Gastroesophageal sphincter (tissue), 4 donors: ENCODE measurements at regions not wholly inside any gene's neighbourhood (a gene's known extent, or its start where the extent isn't known, plus 50 kb on each side); places are given as distances from the start of the nearest gene placed in this dataset.

Experiments used
- ATAC-seq: fragments of 150-250 bp; one replicate; pipeline ENCODE4 v1.9.1; 2016; ENCODE audit warnings: mild to moderate bottlenecking, moderate library complexity
- H3K27ac ChIP-seq, 4 donors: fragments of 200-600 bp; sonication (generic) in 3 of 4; 1 replicate in 3 of 4; 2 replicates in 1 of 4; pipeline ENCODE4 v1.5.1; 2016 to 2019
- H3K27me3 ChIP-seq: fragments of 200-600 bp; sonication (generic); one replicate; pipeline ENCODE4 v1.5.1; 2019
- H3K36me3 ChIP-seq, 2 donors: fragments of 200-600 bp; sonication (generic); one replicate each; pipeline ENCODE4 v1.5.1; 2019; ENCODE audit warnings: control low read depth in 1 of 2
- H3K4me1 ChIP-seq, 3 donors: fragments of 200-600 bp; sonication (generic); 1 replicate in 2 of 3; 2 replicates in 1 of 3; pipeline ENCODE4 v1.5.1; 2016 to 2019; ENCODE audit warnings: control low read depth in 2 of 3
- H3K4me3 ChIP-seq, 2 donors: fragments of 200-600 bp; sonication (generic); one replicate each; pipeline ENCODE4 v1.5.1; 2019; ENCODE audit warnings: mild to moderate bottlenecking in 1 of 2, moderate library complexity in 1 of 2
- H3K9me3 ChIP-seq, 3 donors: fragments of 200-600 bp; sonication (generic); one replicate each; pipeline ENCODE4 v1.5.1; 2017 to 2019; ENCODE audit warnings: control low read depth in 2 of 3
- CTCF ChIP-seq, 4 experiments: fragments of 200-600 bp in 2 of 4; fragments of 450-650 bp in 2 of 4; sonication (generic) in 1 of 4; IDR thresholded peaks; one replicate each; pipeline ENCODE4 v1.5.1; 2017 to 2019; ENCODE audit warnings: antibody characterized with exemption in 4 of 4, mild to moderate bottlenecking in 2 of 4, moderate library complexity in 2 of 4
- EP300 ChIP-seq: sonication (generic); formaldehyde crosslinking; IDR thresholded peaks from one replicate; pipeline ENCODE4 v1.6.1; 2017; ENCODE audit warnings: antibody characterized with exemption, mild to moderate bottlenecking
- POLR2A ChIP-seq, 2 donors: fragments of 450-650 bp; IDR thresholded peaks; one replicate each; pipeline ENCODE4 v1.6.1; 2017; ENCODE audit warnings: antibody characterized with exemption in 2 of 2, mild to moderate bottlenecking in 2 of 2, moderate library complexity in 1 of 2
- POLR2AphosphoS5 ChIP-seq: sonication (generic); formaldehyde crosslinking; IDR thresholded peaks from one replicate; pipeline ENCODE4 v1.6.1; 2017; ENCODE audit warnings: antibody characterized with exemption
- WGBS, 2 donors: methylation state at CpG; one replicate each; pipeline ENCODE4 v1.1.5; 2018; ENCODE audit warnings: low coverage in 1 of 2; 5-methylcytosine and 5-hydroxymethylcytosine counted together

DNA sequence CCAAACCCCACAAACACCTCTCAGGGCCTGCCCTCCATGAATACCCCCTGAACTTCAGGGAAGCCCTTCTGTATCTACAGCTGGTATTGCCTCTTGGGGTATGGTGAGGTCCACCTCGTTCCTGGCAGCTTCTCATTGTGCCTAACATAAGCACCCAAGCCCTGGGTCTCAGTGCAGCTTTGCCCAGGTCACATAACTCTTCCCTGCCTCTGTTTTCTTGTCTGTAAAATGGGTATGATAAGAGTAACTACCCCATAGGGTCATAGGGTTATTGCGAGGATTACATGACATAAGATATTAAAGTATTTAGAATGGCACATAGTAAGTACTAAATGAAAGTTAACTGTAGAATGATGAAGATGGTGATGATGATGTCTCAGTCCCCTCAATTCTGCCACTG, 190.0 kb upstream of the PWP1 start:
- no peak overlapping the region for H3K27ac ChIP-seq
- peaks cover 3% of the 10 kb centered on the region for H3K27me3 ChIP-seq
- no peaks in the 10 kb centered on the region for H3K36me3 ChIP-seq
- no peaks in the 10 kb centered on the region for H3K4me1 ChIP-seq
- H3K9me3 ChIP-seq = peaks cover 0 to 7% (median 0%) of the 10 kb centered on the region in 3 donors
- TF ChIP-seq POLR2AphosphoS5 (no peak), CTCF (IDR thresholded peaks at IDR 0.05) (no peak)
- 93 to 100% methylated on average over 1 to 2 of the region's 2 CpGs for WGBS, 2 donors
- no peak for ATAC-seq
- H3K4me3 ChIP-seq = no peak overlapping the region

DNA sequence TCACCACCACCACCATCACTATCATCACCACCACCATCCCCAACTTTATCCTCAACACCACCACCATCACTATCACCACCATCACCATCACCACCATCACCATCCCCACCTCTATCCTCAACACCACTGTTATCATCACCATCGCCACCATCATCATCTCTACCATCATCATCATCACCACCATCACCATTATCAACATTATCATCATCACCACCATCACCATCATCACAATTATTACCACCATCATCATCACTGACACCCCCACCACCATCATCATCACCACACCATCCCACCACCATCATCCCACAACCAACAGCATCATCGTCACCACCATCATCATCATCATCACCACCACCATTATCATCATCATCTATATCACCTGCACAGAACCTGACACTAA, 188.4 kb upstream of the PWP1 start:
- no peak overlapping the region for H3K4me3 ChIP-seq
- H3K4me1 ChIP-seq = no peaks in the 10 kb centered on the region
- peaks cover 0 to 7% (median 0%) of the 10 kb centered on the region in 3 donors for H3K9me3 ChIP-seq
- no peak for ATAC-seq
- H3K27me3 ChIP-seq = peaks cover 3% of the 10 kb centered on the region
- H3K36me3 ChIP-seq = no peaks in the 10 kb centered on the region
- no peak overlapping the region for H3K27ac ChIP-seq
- WGBS, 2 donors = 90% methylated on average over 2 of the region's 2 CpGs
- no peak for TF ChIP-seq POLR2A (IDR thresholded peaks at IDR 0.05)

- WGBS, 2 donors = 65 to 68% methylated on average over 3 to 5 of the region's 6 CpGs
- peaks cover 0 to 6% (median 0%) of the 10 kb centered on the region in 3 donors for H3K4me1 ChIP-seq
- H3K4me3 ChIP-seq = no peak overlapping the region
- ATAC-seq = no peak
- no peak overlapping the region for H3K27ac ChIP-seq
- TF ChIP-seq POLR2A (IDR thresholded peaks at IDR 0.05) = no peak
- TF ChIP-seq CTCF (IDR thresholded peaks at IDR 0.05) = no peak
- TF ChIP-seq EP300 = no peak
- no peak for TF ChIP-seq POLR2AphosphoS5
- H3K9me3 ChIP-seq = peaks cover 0 to 7% (median 0%) of the 10 kb centered on the region in 3 donors
- H3K27me3 ChIP-seq = peaks cover 3% of the 10 kb centered on the region
- H3K36me3 ChIP-seq = no peaks in the 10 kb centered on the region
Observed at GRCh38 chr12:107500307-107500706, 185.3 kb upstream of the PWP1 start.

GRCh38 chr12:107501681-107502080, 183.9 kb upstream of the PWP1 start:
- no peak for ATAC-seq
- Histone ChIP-seq H3K27ac (no peak overlapping the region), H3K9me3 (peaks cover 0 to 7% (median 0%) of the 10 kb centered on the region in 3 donors), H3K4me3 (no peak overlapping the region), H3K36me3 (no peaks in the 10 kb centered on the region), H3K4me1 (peaks cover 0 to 6% (median 0%) of the 10 kb centered on the region in 3 donors), H3K27me3 (peaks cover 1% of the 10 kb centered on the region)
- TF ChIP-seq POLR2AphosphoS5 = no peak
- no peak for TF ChIP-seq CTCF (IDR thresholded peaks at IDR 0.05)
- TF ChIP-seq EP300 = no peak
- no peak for TF ChIP-seq POLR2A (IDR thresholded peaks at IDR 0.05)
- 73 to 98% methylated on average over 4 of the region's 4 CpGs for WGBS, 2 donors

DNA sequence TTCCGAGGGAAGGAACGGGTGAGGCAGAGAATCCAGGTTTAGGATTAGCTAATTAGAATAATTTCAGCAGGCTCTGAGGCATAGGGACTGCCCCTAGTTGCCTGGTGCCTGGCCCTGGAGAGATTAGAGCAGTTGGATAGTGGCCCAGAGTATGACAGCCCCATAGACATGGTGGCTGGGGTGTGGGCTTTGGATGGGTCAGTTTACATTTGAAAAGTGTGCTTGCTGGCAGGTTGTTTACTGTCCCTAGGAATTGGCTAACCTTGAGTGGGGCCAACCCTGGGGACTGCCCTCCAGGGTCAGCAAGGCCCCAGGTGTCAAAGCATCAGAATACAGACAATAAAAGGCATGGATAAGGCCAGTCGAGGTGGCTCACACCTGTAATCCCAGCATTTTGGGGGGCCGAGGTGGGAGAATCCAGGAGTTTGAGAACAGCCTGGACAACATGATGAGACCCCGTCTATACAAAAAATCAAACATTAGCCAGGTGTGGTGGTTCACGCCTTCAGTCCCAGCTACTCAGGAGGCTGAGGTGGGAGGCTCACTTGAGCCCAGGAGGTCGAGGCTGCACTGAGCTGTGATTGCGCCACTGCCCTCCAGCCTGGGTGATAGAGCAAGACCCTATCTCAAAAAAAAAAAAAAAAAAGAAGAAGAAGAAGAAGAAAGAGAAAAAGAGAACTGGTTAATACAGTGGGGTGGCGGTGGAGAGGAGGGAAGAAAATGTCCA, 182.3 kb upstream of the PWP1 start:
- TF ChIP-seq POLR2AphosphoS5 (no peak), CTCF (IDR thresholded peaks at IDR 0.05) (no peak), POLR2A (IDR thresholded peaks at IDR 0.05) (no peak)
- Histone ChIP-seq H3K4me3 (no peak overlapping the region), H3K4me1 (peaks cover 0 to 6% (median 0%) of the 10 kb centered on the region in 3 donors), H3K9me3 (no peaks in the 10 kb centered on the region), H3K27ac (no peak overlapping the region), H3K27me3 (peaks cover 4% of the 10 kb centered on the region), H3K36me3 (no peaks in the 10 kb centered on the region)
- no peak for ATAC-seq
- WGBS, 2 donors = 80% methylated on average over 6 of the region's 9 CpGs; no CpG with 5 or more reads in 1 of the 2 donors
